Immature natural killer cell (primary cell): ENCODE measurements at regions not wholly inside any gene's neighbourhood (a gene's known extent, or its start where the extent isn't known, plus 50 kb on each side); places are given as distances from the start of the nearest gene placed in this dataset.
"Not testable (repeated sequence)": the region's sequence is repeated elsewhere in the genome, so short reads cannot be mapped to it uniquely, and the experiment has no call there.

Experiments used
- DNase-seq, 3 donors: peaks; one replicate each; pipeline ENCODE4 v3.0.0; 2022; ENCODE audit warnings: mixed read lengths in 1 of 3
- H3K27ac Mint-ChIP-seq, 6 donors: one replicate each; pipeline ENCODE4 v1.8.0; 2020; ENCODE audit warnings: mixed read lengths in 6 of 6, mild to moderate bottlenecking in 5 of 6, inconsistent platforms in 4 of 6, moderate library complexity in 3 of 6
- H3K27me3 Mint-ChIP-seq, 3 donors: one replicate each; pipeline ENCODE4 v1.8.0; 2020 to 2021; ENCODE audit warnings: low read depth in 3 of 3, mild to moderate bottlenecking in 3 of 3, mixed read lengths in 3 of 3, moderate library complexity in 3 of 3, inconsistent platforms in 1 of 3
- H3K36me3 Mint-ChIP-seq, 3 donors: one replicate each; pipeline ENCODE4 v1.8.0; 2020; ENCODE audit warnings: mixed read lengths in 3 of 3, inconsistent platforms in 2 of 3, mild to moderate bottlenecking in 2 of 3
- H3K4me1 Mint-ChIP-seq, 2 donors: one replicate each; pipeline ENCODE4 v1.8.0; 2020; ENCODE audit warnings: inconsistent platforms in 2 of 2, mild to moderate bottlenecking in 2 of 2, mixed read lengths in 2 of 2, moderate library complexity in 1 of 2
- H3K4me3 Mint-ChIP-seq, 5 donors: one replicate each; pipeline ENCODE4 v1.8.0; 2020; ENCODE audit warnings: mild to moderate bottlenecking in 5 of 5, mixed read lengths in 5 of 5, inconsistent platforms in 3 of 5, moderate library complexity in 3 of 5
- H3K9me3 Mint-ChIP-seq, 6 donors: one replicate each; pipeline ENCODE4 v1.8.0; 2020; ENCODE audit warnings: mild to moderate bottlenecking in 6 of 6, mixed read lengths in 6 of 6, inconsistent platforms in 4 of 6, moderate library complexity in 3 of 6

DNA sequence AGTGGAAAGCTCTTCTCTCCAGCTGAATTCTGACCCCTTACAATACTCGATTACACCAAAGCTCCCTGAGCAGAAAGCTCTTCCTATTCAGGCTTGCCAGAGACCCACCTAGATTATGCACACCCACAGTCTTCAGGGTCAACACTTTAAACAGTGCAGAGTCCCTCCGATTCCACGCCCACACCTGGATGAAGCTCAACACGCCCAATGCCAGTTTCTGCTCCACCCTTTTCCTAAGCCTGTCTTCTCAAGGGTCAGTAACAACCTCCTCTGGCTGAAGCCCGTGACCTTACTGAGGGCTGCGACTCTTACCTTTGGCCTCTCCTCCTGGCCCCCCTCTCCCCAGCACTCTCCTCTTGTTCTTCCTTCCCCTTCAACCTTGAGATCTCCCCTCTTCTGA is 492.0 kb upstream of the SALL3 start:
- Mint-ChIP-seq H3K36me3 (no peaks in the 10 kb centered on the region), H3K27ac (no peak overlapping the region), H3K4me1 (no peaks in the 10 kb centered on the region), H3K9me3 (peaks cover 0 to 4% (median 0%) of the 10 kb centered on the region in 6 donors), H3K4me3 (no peak overlapping the region), H3K27me3 (peaks cover 0 to 6% (median 5%) of the 10 kb centered on the region in 3 donors)
- DNase-seq, result no peak

DNA sequence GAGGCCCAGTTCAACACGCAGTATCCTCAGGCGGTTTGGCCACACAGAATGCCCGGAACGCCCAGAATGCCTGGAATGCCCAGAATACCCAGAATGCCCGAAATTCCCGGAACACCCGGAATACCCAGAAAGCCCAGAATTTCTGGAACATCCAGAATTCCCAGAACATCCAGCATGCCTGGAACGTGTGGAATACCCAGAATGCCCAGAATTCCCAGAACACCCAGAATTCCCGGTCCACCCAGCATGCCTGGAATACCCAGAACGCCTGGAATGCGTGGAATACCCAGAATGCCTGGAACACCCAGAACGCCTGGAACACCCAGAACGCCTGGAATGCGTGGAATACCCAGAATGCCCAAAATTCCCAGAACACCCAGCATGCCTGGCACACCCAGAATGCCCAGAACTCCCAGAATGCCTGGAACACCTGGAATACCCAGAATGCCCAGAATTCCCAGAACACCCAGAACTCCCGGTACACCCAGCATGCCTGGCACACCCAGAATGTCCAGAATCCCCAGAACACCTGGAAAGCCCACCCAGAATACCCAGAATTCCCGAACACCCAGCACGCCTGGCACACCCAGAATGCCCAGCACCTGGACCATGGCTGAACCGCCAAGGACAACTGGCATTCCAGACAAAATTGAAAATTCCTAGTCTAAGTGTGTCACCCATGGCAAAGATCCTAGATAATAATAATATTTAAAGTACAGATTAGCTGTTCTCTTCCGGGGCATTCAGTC is 487.4 kb upstream of the SALL3 start:
- DNase-seq, result no peak
- no peak overlapping the region for H3K27ac Mint-ChIP-seq
- no peaks in the 10 kb centered on the region for H3K4me1 Mint-ChIP-seq
- peaks cover 0 to 6% (median 0%) of the 10 kb centered on the region in 6 donors for H3K9me3 Mint-ChIP-seq
- H3K27me3 Mint-ChIP-seq, result peaks cover 0 to 3% (median 0%) of the 10 kb centered on the region in 3 donors
- H3K4me3 Mint-ChIP-seq, result no peak overlapping the region
- no peaks in the 10 kb centered on the region for H3K36me3 Mint-ChIP-seq

DNA sequence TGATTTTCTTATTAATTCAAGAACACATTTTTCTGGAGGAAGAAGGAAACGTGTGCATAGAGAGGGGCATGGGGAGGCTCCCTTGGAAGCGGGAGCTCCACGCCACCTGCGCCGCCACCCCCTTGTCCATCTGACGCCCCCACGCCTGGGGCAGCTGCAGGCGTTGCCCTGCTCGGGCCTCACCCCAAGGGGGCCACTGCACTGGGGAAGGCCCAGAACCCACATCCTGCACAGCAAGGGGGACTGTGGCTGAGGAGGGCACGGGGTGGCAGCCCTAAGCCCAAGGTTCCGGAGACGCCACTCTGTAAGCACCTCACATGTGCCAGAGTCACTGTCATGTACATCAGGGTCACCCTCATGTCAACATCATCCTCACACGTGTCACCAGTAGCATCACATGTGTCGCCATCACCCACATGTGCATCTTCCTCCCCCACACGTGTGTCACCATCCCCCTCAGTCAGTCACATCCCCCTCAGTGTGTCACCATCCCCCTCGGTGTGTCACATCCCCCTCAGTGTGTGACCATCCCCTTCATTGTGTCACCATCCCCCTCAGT is 486.7 kb upstream of the SALL3 start:
- Mint-ChIP-seq H3K4me1 (no peaks in the 10 kb centered on the region), H3K27me3 (peaks cover 0 to 3% (median 0%) of the 10 kb centered on the region in 3 donors), H3K4me3 (no peak overlapping the region), H3K9me3 (peaks cover 0 to 6% (median 0%) of the 10 kb centered on the region in 6 donors), H3K27ac (no peak overlapping the region), H3K36me3 (no peaks in the 10 kb centered on the region)
- DNase-seq, result no peak

DNA sequence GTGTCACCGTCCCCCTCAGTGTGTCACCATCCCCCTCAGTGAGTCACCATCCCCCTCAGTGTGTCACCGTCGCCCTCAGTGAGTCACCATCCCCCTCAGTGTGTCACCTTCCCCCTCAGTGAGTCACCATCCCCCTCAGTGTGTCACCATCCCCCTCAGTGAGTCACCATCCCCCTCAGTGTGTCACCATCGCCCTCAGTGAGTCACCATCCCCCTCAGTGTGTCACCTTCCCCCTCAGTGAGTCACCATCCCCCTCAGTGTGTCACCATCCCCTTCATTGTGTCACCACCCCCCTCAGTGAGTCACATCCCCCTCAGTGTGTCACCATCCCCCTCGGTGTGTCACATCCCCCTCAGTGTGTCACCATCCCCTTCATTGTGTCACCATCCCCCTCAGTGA is 486.1 kb upstream of the SALL3 start:
- H3K36me3 Mint-ChIP-seq, H3K27me3 Mint-ChIP-seq: not testable (repeated sequence)

DNA sequence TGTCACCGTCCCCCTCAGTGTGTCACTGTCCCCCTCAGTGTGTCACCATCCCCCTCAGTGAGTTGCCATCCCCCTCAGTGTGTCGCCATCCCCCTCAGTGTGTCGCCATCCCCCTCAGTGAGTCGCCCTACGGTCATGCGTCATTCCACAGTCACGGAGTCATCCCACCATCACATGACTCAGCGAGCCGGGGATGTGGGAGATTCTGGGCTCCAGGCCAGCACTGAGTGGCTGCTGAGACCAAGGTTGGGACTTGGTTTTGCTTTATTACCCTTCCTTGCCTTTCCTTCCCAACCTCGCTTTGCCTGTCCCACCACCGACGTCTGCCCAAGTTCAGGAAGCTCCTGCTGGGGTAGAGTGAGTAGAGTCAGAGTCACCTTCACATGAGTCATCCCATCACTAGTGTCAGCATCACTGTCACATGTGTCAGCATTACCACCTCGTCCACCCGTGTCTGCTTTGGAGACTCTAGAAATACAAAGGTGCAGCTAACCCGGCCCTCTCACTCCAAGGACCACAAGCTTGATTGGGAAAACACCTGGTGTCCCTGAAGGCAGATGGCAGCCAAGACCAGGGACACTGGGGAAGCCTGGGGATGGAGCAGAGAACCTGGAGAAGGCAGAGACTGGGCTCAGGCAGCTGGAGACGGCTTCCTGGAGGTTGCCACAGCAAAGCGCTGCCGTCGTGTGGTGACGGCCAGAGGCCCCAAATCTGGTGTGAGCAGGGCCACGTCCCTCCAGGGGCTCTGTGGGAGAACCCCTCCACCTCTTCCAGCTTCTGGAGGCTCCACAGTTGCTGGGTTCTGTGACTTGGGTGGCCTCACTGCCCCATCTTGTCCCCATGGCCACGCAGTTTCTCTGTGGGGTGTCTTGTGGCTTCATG is 485.2 kb upstream of the SALL3 start:
- no peak overlapping the region for H3K4me3 Mint-ChIP-seq
- H3K9me3 Mint-ChIP-seq, result peaks cover 0 to 2% (median 0%) of the 10 kb centered on the region in 6 donors
- H3K36me3 Mint-ChIP-seq, result no peaks in the 10 kb centered on the region
- H3K4me1 Mint-ChIP-seq, result no peaks in the 10 kb centered on the region
- no peak for DNase-seq
- peaks cover 0 to 3% (median 0%) of the 10 kb centered on the region in 3 donors for H3K27me3 Mint-ChIP-seq
- no peak overlapping the region for H3K27ac Mint-ChIP-seq

More for the DNA sequence above, 486.1 kb upstream of the SALL3 start:
- H3K27ac Mint-ChIP-seq, H3K4me3 Mint-ChIP-seq, H3K9me3 Mint-ChIP-seq, DNase-seq, H3K4me1 Mint-ChIP-seq: not testable (repeated sequence)

DNA sequence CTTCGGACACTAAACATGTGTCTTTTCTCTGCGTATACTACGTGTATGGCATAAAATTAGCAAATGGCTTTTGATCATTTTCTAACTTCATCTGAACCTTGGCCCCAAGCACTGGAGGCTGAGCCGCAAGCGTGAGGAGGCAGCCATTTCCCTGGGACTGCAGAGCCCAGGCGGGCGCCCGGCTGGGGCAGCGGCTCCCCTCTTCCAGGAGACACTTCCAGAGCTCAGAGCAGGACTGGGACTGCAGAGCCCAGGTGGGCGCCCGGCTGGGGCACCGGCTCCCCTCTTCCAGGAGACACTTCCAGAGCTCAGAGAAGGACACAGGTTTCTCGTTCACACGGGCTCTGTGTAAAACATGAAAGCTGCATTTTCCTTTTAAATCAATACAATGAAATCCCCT is 484.1 kb upstream of the SALL3 start:
- Mint-ChIP-seq H3K27ac (no peak overlapping the region), H3K4me1 (no peaks in the 10 kb centered on the region), H3K27me3 (peaks cover 0 to 3% (median 0%) of the 10 kb centered on the region in 3 donors), H3K36me3 (no peaks in the 10 kb centered on the region), H3K9me3 (peaks cover 0 to 2% (median 0%) of the 10 kb centered on the region in 6 donors), H3K4me3 (no peak overlapping the region)
- no peak for DNase-seq

DNA sequence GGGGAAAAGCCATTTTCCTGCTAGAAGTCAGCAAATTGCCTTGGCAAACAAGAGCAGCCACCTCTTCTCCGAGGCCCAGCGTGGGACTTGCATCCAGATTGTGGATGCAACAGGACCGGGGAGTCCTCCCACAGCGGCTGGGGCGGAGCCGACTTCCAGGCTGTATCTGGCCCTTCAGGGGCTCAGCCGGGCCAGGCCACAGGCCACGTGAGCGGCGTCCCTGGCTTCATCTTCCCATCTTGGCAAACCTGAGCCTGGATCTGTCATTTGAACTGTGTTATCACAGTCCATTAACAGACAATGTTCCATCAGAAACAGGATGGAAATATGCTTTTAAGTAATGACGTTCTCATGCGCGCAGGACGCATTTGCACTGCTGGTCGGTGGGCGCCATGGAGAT is 483.5 kb upstream of the SALL3 start:
- H3K27ac Mint-ChIP-seq, result no peak overlapping the region
- H3K9me3 Mint-ChIP-seq, result peaks cover 0 to 2% (median 0%) of the 10 kb centered on the region in 6 donors
- no peak overlapping the region for H3K4me3 Mint-ChIP-seq
- DNase-seq, result no peak
- H3K27me3 Mint-ChIP-seq, result peaks cover 0 to 3% (median 0%) of the 10 kb centered on the region in 3 donors
- H3K4me1 Mint-ChIP-seq, result no peaks in the 10 kb centered on the region
- H3K36me3 Mint-ChIP-seq, result no peaks in the 10 kb centered on the region

DNA sequence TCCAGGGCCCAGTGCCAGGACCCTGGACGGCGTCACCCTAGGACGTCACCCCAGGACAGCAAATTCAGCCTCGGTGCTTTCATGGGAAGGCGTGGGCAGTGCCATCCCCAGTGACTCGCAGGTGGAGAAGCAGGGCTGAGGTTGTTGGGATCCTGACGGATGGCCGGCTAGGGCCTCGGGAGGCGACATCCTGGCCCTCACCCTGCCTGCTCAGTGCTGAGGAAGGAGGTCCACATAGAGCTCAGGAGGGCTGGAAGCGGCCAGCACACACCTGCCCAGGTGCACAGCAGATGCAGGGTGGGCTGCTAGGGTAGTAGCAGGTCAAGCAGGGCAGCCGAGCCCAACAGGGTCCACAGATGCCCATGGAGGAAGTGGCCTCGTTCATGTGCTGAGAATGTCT is 482.0 kb upstream of the SALL3 start:
- Mint-ChIP-seq H3K27ac (no peak overlapping the region), H3K36me3 (no peaks in the 10 kb centered on the region), H3K27me3 (peaks cover 0 to 3% (median 0%) of the 10 kb centered on the region in 3 donors), H3K4me1 (no peaks in the 10 kb centered on the region), H3K9me3 (peaks cover 0 to 2% (median 0%) of the 10 kb centered on the region in 6 donors), H3K4me3 (no peak overlapping the region)
- DNase-seq, result no peak

DNA sequence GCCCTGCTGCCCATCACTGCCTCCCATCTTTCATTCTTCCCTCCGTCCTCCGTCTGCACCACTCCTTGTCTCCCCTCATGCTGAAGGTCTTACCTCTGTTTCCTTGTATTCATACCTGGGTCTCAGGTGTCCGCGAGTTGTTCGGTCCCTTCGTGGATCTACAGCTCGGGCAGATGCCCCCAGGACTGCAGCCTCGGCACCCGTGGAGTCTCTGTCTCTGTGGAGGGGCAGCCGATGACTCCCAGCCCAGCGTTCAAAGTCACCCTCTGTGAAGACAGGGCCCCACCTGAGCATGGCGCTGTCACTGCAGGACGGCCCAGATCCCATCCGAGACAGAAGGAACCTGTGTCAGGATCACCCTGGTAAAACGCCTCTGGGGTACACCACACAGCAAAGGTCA is 480.0 kb upstream of the SALL3 start:
- no peak for DNase-seq
- Mint-ChIP-seq H3K4me3 (no peak overlapping the region), H3K27me3 (peaks cover 0 to under 1% (median 0%) of the 10 kb centered on the region in 3 donors), H3K9me3 (no peaks in the 10 kb centered on the region), H3K27ac (no peak overlapping the region), H3K36me3 (no peaks in the 10 kb centered on the region), H3K4me1 (no peaks in the 10 kb centered on the region)

DNA sequence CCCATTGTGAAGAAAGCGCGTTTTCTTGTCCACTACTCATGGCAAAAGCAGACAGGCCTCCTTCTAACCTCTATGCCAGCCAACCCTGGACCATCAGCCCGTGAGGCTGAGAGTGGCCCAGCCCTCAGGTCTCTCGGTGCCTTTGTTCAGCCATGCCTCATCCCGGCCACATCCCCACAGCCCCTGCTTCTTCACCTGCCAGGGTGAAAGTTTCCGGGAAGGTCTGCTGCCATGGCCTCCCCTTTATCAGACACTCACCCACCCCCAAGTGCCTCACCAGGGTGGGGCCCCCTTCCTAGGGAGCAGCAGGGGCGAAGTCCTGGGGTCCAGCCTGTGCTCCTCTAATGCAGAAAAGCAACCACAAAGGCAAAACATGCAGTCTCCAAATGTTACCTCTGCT is 478.4 kb upstream of the SALL3 start:
- Mint-ChIP-seq H3K27ac (no peak overlapping the region), H3K4me3 (no peak overlapping the region), H3K4me1 (no peaks in the 10 kb centered on the region), H3K36me3 (no peaks in the 10 kb centered on the region), H3K27me3 (peaks cover 0 to 2% (median under 1%) of the 10 kb centered on the region in 3 donors), H3K9me3 (peaks cover 0 to 1% (median 0%) of the 10 kb centered on the region in 6 donors)
- no peak for DNase-seq

DNA sequence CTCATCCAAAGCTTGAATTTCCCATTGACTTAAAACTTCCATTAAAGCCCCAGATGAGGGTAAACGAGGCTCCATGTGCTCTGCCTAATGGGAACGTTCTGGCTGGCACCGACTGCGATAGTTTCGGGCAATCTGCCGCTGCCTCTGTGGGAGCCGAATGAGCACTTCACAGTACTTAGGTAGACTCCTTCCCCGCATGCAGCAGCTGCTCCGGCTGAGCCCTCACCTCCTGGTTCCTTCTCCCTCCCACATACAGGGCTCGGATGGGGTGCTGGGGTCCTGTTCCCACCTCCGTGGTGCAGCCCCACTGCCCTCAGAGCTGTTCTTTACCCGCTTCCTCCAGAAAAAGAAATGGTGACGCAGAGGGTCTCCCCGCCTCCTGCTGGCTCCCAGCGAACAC is 476.5 kb upstream of the SALL3 start:
- no peaks in the 10 kb centered on the region for H3K4me1 Mint-ChIP-seq
- no peak overlapping the region for H3K4me3 Mint-ChIP-seq

DNA sequence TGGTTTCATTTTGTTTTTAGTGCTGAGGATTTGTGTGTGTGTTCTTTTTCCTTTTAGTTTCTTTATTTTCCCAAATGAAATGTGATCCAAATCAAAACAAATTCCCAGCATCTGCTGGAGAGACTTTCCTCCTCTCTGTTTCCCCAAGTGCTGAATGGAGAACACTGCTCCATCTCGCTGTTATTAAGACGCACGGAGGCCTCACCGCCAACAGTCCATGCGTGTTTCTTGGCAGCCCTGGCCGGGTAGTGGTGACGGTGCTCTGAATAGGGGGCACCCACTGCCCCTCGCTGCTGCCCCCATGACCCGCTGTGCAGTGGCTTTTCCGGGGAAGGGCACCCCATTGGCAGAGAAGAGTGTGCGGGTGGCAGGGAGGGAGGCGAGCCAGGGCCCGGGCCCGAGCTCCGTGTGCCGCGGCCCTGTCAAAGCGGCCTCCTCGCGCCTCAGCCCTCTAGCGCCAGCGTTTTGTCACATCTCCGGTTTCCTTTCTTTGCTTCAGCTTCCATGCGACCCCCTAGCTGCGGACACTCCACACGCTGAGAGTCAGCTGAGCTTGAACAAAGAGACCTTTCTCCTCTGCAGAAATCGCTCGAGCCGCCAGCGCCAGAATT is 473.7 kb upstream of the SALL3 start:
- H3K27ac Mint-ChIP-seq, result no peak overlapping the region
- H3K9me3 Mint-ChIP-seq, result peaks cover 0 to 4% (median 0%) of the 10 kb centered on the region in 6 donors
- no peaks in the 10 kb centered on the region for H3K36me3 Mint-ChIP-seq
- DNase-seq, result no peak
- H3K4me1 Mint-ChIP-seq, result no peaks in the 10 kb centered on the region
- peaks cover 2 to 9% (median 3%) of the 10 kb centered on the region in 3 donors for H3K27me3 Mint-ChIP-seq
- H3K4me3 Mint-ChIP-seq, result no peak overlapping the region

More for the DNA sequence above, 476.5 kb upstream of the SALL3 start:
- DNase-seq, result no peak
- Mint-ChIP-seq H3K27me3 (peaks cover 0 to 7% (median 2%) of the 10 kb centered on the region in 3 donors), H3K27ac (no peak overlapping the region), H3K36me3 (no peaks in the 10 kb centered on the region), H3K9me3 (peaks cover 0 to 1% (median 0%) of the 10 kb centered on the region in 6 donors)

DNA sequence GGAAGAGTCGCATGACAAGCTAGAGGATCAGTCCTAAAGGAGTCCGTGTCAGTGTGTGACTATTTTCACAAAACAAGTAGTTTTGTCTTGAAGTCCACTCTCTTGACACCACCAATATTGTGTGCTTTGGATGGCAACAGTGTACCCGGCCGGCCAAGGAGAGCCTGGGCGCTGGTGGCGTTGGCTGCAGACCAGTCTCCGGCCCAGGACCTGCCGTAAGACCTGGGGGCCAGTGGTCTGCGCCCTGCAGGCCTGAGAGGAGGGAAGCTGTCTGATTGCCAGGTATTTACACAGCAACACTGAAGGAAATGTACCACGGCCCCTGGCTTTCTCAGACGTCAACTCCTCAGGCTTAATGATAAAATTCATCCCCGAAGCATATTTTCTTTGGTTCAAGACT is 472.4 kb upstream of the SALL3 start:
- H3K4me1 Mint-ChIP-seq, result no peaks in the 10 kb centered on the region
- no peaks in the 10 kb centered on the region for H3K36me3 Mint-ChIP-seq
- H3K4me3 Mint-ChIP-seq, result no peak overlapping the region
- H3K9me3 Mint-ChIP-seq, result peaks cover 0 to 4% (median 0%) of the 10 kb centered on the region in 6 donors
- peaks cover 2 to 9% (median 3%) of the 10 kb centered on the region in 3 donors for H3K27me3 Mint-ChIP-seq
- no peak overlapping the region for H3K27ac Mint-ChIP-seq
- no peak for DNase-seq
